ENCODE measurements at regions not wholly inside any gene's neighbourhood (a gene's known extent, or its start where the extent isn't known, plus 50 kb on each side); places are given as distances from the start of the nearest gene placed in this dataset.

- no peak for FAIRE-seq
- ATAC-seq, result no peak
- Histone ChIP-seq H3K4me2 (peak overlapping the region; percentile 55; the same call in 2 of the 3 replicates), H3K27ac (peak overlapping the region; percentile 40 to 88; a peak in 5 of 6 replicates), H3K4me3 (no peak overlapping the region), H3K4me1 (peaks cover 54% of the 10 kb centered on the region), H3K9me3 (no peaks in the 10 kb centered on the region)
- CTCF ChIA-PET, result interaction anchor here (1.4 to 3.1 kb wide), 2 partner anchors 25 to 164 kb away, joined by 3 to 6 read pairs; no protein-coding TSS in a partner anchor
- 78% methylated on average over 9 of the region's 9 CpGs for WGBS (ENCODE audit: missing lambda C conversion rate)
- no peak for TF ChIP-seq KDM5A (IDR thresholded peaks at IDR 0.05)
- peak; percentile 86 for TF ChIP-seq MAFK (IDR thresholded peaks at IDR 0.05; ENCODE audit: partially characterized antibody)
- no peak for DNase-seq (ENCODE audit: low read depth in 1 of 2, low spot score in 1 of 2)
- POLR2A ChIA-PET, result no interaction called here
Observed at GRCh38 chr12:53824001-53824712, 72.4 kb upstream of the CISTR start.

- CTCF ChIA-PET, result interaction anchor here (1.0 to 3.1 kb wide), 7 partner anchors 9 to 82 kb away, joined by 3 to 6 read pairs (median 4); no protein-coding TSS in a partner anchor
- peak overlapping the region; percentile 55 for H3K4me2 ChIP-seq
- POLR2A ChIA-PET, result interaction anchor here (1.1 to 1.4 kb wide), 2 partner anchors 20 to 113 kb away, joined by 3 to 5 read pairs; partner anchors contain the start of gene HOXC13
- ATAC-seq, result peak; percentile 95 to 99
- peak; percentile 95 for FAIRE-seq
- no peak overlapping the region for H3K4me3 ChIP-seq
- DNase-seq (ENCODE audit: low read depth in 1 of 2, low spot score in 1 of 2), result peak; percentile 93 to 96
- no peaks in the 10 kb centered on the region for H3K9me3 ChIP-seq
- peak overlapping the region; percentile 61 to 88 for H3K27ac ChIP-seq
- 61% methylated on average over 8 of the region's 8 CpGs for WGBS (ENCODE audit: missing lambda C conversion rate)
- peaks cover 57% of the 10 kb centered on the region for H3K4me1 ChIP-seq
- TF ChIP-seq USF2 (IDR thresholded peaks at IDR 0.05), result no peak
- TF ChIP-seq KDM1A (IDR thresholded peaks at IDR 0.05; ENCODE audit: low read depth), result no peak
- no peak for TF ChIP-seq ZNF302 (CRISPR knock-in tag; IDR thresholded peaks at IDR 0.05)
- no peak for TF ChIP-seq FOXS1 (CRISPR knock-in tag; IDR thresholded peaks at IDR 0.05)
- TF ChIP-seq JUN (IDR thresholded peaks at IDR 0.05), result peak; percentile 72 to 89; a peak in 3 of 5 replicates
- no peak for TF ChIP-seq FOSB (CRISPR knock-in tag; IDR thresholded peaks at IDR 0.05)
- peak; percentile 43; the same call in 1 of the 2 replicates for TF ChIP-seq HOXB5 (CRISPR knock-in tag; IDR thresholded peaks at IDR 0.05)
- no peak for TF ChIP-seq KDM5A (IDR thresholded peaks at IDR 0.05)
- TF ChIP-seq EHMT2 (IDR thresholded peaks at IDR 0.05; ENCODE audit: low read depth), result peak; percentile 65; the same call in 1 of the 2 replicates
- TF ChIP-seq MAFK (IDR thresholded peaks at IDR 0.05; ENCODE audit: partially characterized antibody), result no peak
- TF ChIP-seq NR3C1 (IDR thresholded peaks at IDR 0.05), result no peak
- TF ChIP-seq CEBPB (IDR thresholded peaks at IDR 0.05), result peak in 1 of 2 experiments; percentile 74; a peak in 2 of 4 replicates
- no peak for TF ChIP-seq RNF2 (IDR thresholded peaks at IDR 0.05; ENCODE audit: borderline replicate concordance, low read depth)
- no peak for TF ChIP-seq CHD2 (IDR thresholded peaks at IDR 0.05; ENCODE audit: low read length, partially characterized antibody)
- peak; percentile 44; the same call in 2 of the 3 replicates for TF ChIP-seq SMC3 (IDR thresholded peaks at IDR 0.05)
- TF ChIP-seq HES2 (IDR thresholded peaks at IDR 0.05), result no peak
- TF ChIP-seq FOSL2 (IDR thresholded peaks at IDR 0.05), result peak; percentile 93
- peak; percentile 95 for TF ChIP-seq FOSL2 (CRISPR knock-in tag; IDR thresholded peaks at IDR 0.05)
- TF ChIP-seq ZSCAN20 (CRISPR knock-in tag; IDR thresholded peaks at IDR 0.05), result 0 out of 2 replicates have a peak, but pooled peaks have one; percentile 22
- no peak for TF ChIP-seq ELK1 (IDR thresholded peaks at IDR 0.05; ENCODE audit: low read depth, low read length)
- TF ChIP-seq CHD4 (IDR thresholded peaks at IDR 0.05; ENCODE audit: borderline replicate concordance), result no peak
- no peak for TF ChIP-seq MYC (IDR thresholded peaks at IDR 0.05; ENCODE audit: borderline replicate concordance, low read length)
- TF ChIP-seq RFX5 (IDR thresholded peaks at IDR 0.05), result no peak
- TF ChIP-seq POLR2A (IDR thresholded peaks at IDR 0.05; ENCODE audit: low read length), result no peak
- TF ChIP-seq RCOR1 (IDR thresholded peaks at IDR 0.05; ENCODE audit: low read depth, low read length), result no peak
- TF ChIP-seq CBX8 (IDR thresholded peaks at IDR 0.05), result no peak
- TF ChIP-seq JUNB (IDR thresholded peaks at IDR 0.05), result peak; percentile 90
- TF ChIP-seq TP53 (CRISPR knock-in tag; IDR thresholded peaks at IDR 0.05), result no peak
- no peak for TF ChIP-seq ZFP36 (IDR thresholded peaks at IDR 0.05; ENCODE audit: borderline replicate concordance, partially characterized antibody)
- peak; percentile 56 to 66; a peak in 2 of 5 replicates for TF ChIP-seq EP300 (IDR thresholded peaks at IDR 0.05)
- TF ChIP-seq NPAS2 (CRISPR knock-in tag; IDR thresholded peaks at IDR 0.05; ENCODE audit: borderline replicate concordance), result no peak
- no peak for TF ChIP-seq HOXA7 (CRISPR knock-in tag; IDR thresholded peaks at IDR 0.05)
- peak; percentile 70; the same call in 1 of the 2 replicates for TF ChIP-seq MAX (IDR thresholded peaks at IDR 0.05)
- TF ChIP-seq ATOH8 (CRISPR knock-in tag; IDR thresholded peaks at IDR 0.05; ENCODE audit: low read depth), result 0 out of 2 replicates have a peak, but pooled peaks have one; percentile 19
Observed at GRCh38 chr12:53825246-53826081, 73.7 kb upstream of the CISTR start.

Measured in A549 (cell line).